ENCODE measurements at regions not wholly inside any gene's neighbourhood (a gene's known extent, or its start where the extent isn't known, plus 50 kb on each side); places are given as distances from the start of the nearest gene placed in this dataset.

GRCh38 chr3:187969581-187969950 is 184.4 kb upstream of the LPP start:
- TF ChIP-seq, protein P1, sequence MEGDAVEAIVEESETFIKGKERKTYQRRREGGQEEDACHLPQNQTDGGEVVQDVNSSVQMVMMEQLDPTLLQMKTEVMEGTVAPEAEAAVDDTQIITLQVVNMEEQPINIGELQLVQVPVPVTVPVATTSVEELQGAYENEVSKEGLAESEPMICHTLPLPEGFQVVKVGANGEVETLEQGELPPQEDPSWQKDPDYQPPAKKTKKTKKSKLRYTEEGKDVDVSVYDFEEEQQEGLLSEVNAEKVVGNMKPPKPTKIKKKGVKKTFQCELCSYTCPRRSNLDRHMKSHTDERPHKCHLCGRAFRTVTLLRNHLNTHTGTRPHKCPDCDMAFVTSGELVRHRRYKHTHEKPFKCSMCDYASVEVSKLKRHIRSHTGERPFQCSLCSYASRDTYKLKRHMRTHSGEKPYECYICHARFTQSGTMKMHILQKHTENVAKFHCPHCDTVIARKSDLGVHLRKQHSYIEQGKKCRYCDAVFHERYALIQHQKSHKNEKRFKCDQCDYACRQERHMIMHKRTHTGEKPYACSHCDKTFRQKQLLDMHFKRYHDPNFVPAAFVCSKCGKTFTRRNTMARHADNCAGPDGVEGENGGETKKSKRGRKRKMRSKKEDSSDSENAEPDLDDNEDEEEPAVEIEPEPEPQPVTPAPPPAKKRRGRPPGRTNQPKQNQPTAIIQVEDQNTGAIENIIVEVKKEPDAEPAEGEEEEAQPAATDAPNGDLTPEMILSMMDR (conservative IDR thresholded peaks at IDR 0.05; ENCODE audit: low read depth, low read length): no peak
- H3K4me3 ChIP-seq (ENCODE audit: low read depth, low read length): no peak overlapping the region
- no peak for DNase-seq (ENCODE audit: low read depth)

- H3K4me3 ChIP-seq (ENCODE audit: low read depth, low read length): no peak overlapping the region
- TF ChIP-seq, protein P1 (conservative IDR thresholded peaks at IDR 0.05; ENCODE audit: low read depth, low read length): no peak
- DNase-seq (ENCODE audit: low read depth): no peak
Measured at GRCh38 chr3:187970106-187970505, 183.9 kb upstream of the LPP start.

DNA sequence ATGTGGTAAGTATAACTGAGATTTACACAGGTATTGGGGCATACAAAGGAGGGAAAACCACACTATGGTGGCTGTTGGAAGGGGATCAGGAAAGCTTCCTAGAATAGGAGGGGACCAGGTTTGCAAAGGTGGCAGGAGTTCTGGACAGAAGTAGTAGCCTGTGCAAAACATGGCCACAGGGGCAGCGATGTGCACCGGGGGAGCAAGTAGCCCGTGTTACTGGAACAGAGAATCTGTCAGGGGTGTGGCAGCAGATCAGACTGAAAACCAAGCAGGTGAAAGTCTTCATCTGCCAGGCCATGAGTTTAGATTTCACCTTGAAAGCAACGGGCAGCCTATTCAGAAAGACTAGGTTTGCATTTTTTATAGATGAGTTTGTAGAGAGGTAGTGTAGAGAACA is 182.3 kb upstream of the LPP start:
- TF ChIP-seq, protein P1 (conservative IDR thresholded peaks at IDR 0.05; ENCODE audit: low read depth, low read length): no peak

DNA sequence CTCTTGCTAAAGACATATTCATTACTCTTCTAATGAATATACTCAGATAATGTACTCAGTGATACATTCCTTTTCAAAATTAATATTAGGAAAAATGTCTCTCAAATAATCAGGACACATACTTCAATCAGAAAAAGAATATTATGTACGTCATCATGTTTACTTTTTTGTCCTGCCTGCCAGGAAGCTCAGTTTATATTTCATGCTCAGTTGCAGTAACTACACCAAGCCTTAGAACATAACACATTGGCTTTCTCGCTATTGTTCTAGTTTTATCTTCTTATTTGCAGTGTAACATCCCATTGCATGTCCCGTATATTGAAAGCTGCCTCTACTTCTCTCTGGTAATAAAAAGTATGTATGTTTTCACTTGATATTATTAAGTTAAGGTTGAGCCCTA is 181.5 kb upstream of the LPP start:
- TF ChIP-seq, protein P1 (conservative IDR thresholded peaks at IDR 0.05; ENCODE audit: low read depth, low read length): no peak
- DNase-seq (ENCODE audit: low read depth): no peak
- no peak overlapping the region for H3K4me3 ChIP-seq (ENCODE audit: low read depth, low read length)

More for the DNA sequence above, 182.3 kb upstream of the LPP start:
- H3K4me3 ChIP-seq (ENCODE audit: low read depth, low read length): no peak overlapping the region
- DNase-seq (ENCODE audit: low read depth): no peak

GRCh38 chr3:187973977-187974870 is 179.7 kb upstream of the LPP start:
- H3K4me3 ChIP-seq (ENCODE audit: low read depth, low read length): no peak overlapping the region
- no peak for DNase-seq (ENCODE audit: low read depth)
- TF ChIP-seq, protein P1 (conservative IDR thresholded peaks at IDR 0.05; ENCODE audit: low read depth, low read length): no peak

DNA sequence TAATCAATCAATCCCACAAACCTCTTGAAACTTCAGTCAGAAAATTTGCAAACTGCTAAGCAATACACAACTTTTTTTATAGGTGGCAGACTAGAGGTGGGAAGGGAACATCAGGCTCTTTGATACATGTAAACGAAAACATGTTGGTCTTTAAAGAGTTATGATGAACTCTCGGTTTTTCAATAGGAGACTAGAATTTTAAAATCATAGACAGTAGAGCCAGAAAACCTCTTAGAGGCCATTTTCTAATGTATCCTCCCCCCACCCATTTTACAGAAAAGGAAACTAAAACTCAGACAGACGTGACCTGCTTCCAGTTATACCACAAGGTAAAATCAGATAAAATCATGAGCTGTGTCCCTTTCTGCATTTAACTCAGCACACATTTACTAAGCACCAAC is 179.1 kb upstream of the LPP start:
- TF ChIP-seq, protein P1 (conservative IDR thresholded peaks at IDR 0.05; ENCODE audit: low read depth, low read length): peak; percentile 33
- no peak overlapping the region for H3K4me3 ChIP-seq (ENCODE audit: low read depth, low read length)
- DNase-seq (ENCODE audit: low read depth): no peak
